SK-N-SH treated with all-trans-retinoic acid at 6 μM for 48 hours (cell line): ENCODE measurements at regions not wholly inside any gene's neighbourhood (a gene's known extent, or its start where the extent isn't known, plus 50 kb on each side); places are given as distances from the start of the nearest gene placed in this dataset.

Source experiments
- ARNTL ChIP-seq: fragments of 450-650 bp; formaldehyde crosslinking; IDR thresholded peaks from 2 replicates; pipeline ENCODE4 v1.5.0; 2020; ENCODE audit warnings: low read depth, mild to moderate bottlenecking, moderate library complexity, borderline replicate concordance
- CSDC2 ChIP-seq: fragments of 250-450 bp; sonication (Bioruptor Pico); IDR thresholded peaks from 2 replicates; pipeline ENCODE4 v1.5.0; 2020; ENCODE audit warnings: mild to moderate bottlenecking, moderate library complexity
- ESRRG ChIP-seq: fragments of 250-450 bp; sonication (Bioruptor Pico); IDR thresholded peaks from 2 replicates; pipeline ENCODE4 v1.6.1; 2021; ENCODE audit warnings: mild to moderate bottlenecking
- ISL1 ChIP-seq: fragments of 250-450 bp; sonication (Bioruptor Pico); IDR thresholded peaks from 2 replicates; pipeline ENCODE4 v2.1.2; 2022; ENCODE audit warnings: mild to moderate bottlenecking, moderate library complexity
- OSR1 ChIP-seq: fragments of 250-450 bp; sonication (Bioruptor Pico); IDR thresholded peaks from 2 replicates; pipeline ENCODE4 v1.8.0; 2022; ENCODE audit warnings: moderate library complexity, mild to moderate bottlenecking, inconsistent platforms
- PPARA ChIP-seq: fragments of 250-450 bp; sonication (Bioruptor Pico); IDR thresholded peaks from 2 replicates; pipeline ENCODE4 v1.5.0; 2020; ENCODE audit warnings: mild to moderate bottlenecking, borderline replicate concordance
- ZC3H10 ChIP-seq: fragments of 250-450 bp; sonication (Bioruptor Pico); IDR thresholded peaks from 2 replicates; pipeline ENCODE4 v1.5.1; 2021; ENCODE audit warnings: mild to moderate bottlenecking, moderate library complexity
- ZFP3 ChIP-seq: fragments of 250-450 bp; sonication (Bioruptor Pico); IDR thresholded peaks from 2 replicates; pipeline ENCODE4 v1.5.0; 2020; ENCODE audit warnings: mild to moderate bottlenecking, moderate library complexity
- ZNF8 ChIP-seq: fragments of 450-650 bp; formaldehyde crosslinking; IDR thresholded peaks from 2 replicates; pipeline ENCODE4 v1.5.0; 2020; ENCODE audit warnings: mild to moderate bottlenecking, moderate library complexity
- TF ChIP-seq, protein P1 (sequence below): fragments of 250-450 bp; sonication (Bioruptor Pico); IDR thresholded peaks from 2 replicates; pipeline ENCODE4 v1.5.1; 2020; ENCODE audit warnings: low read depth, mild to moderate bottlenecking, moderate library complexity
- TF ChIP-seq, protein P2 (sequence below): fragments of 250-450 bp; sonication (Bioruptor Pico); IDR thresholded peaks from 2 replicates; pipeline ENCODE4 v1.5.1; 2021; ENCODE audit warnings: mild to moderate bottlenecking, moderate library complexity
- TF ChIP-seq, protein P3 (sequence below): fragments of 250-450 bp; sonication (Bioruptor Pico); IDR thresholded peaks from 2 replicates; pipeline ENCODE4 v1.5.0; 2020; ENCODE audit warnings: mild to moderate bottlenecking, moderate library complexity
- TF ChIP-seq, protein P4 (sequence below): fragments of 250-450 bp; sonication (Bioruptor Pico); IDR thresholded peaks from 2 replicates; pipeline ENCODE4 v1.8.0; 2020; ENCODE audit warnings: mild to moderate bottlenecking, moderate library complexity, borderline replicate concordance

DNA sequence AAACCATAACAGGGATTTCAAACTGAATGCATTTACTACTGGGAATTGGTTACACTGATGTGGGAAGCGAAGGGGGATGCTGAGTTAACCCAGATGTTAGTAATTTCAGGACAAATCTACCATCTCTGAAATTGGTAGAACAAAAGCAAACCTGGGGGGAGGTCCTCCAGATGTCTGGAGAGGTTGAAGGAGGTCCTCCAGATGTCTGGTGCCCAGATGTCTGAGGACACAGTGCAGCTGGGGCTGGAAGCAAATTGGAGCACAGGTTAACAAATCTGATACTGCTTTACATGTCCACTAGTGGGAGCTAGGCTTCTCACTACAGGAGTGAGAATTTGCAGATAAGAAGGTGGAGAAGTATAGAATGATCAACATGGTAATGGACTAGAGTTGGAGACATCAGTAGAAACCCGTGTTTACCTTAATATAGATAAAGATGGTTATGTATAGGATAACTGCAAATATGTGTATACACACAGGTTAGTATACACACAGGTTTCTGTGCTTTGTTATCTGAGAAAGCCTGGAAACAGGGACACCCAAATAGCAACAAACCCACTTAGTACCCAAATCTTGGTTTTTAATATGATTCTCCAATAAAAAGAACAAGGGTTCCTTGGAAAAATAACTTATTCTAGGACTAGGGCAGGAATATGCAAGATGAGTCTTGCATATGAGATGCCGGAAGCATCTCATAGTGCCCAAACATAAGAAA, 162.5 kb downstream of the C12orf50 start:
- no peak for TF ChIP-seq CSDC2
- no peak for TF ChIP-seq ARNTL (CRISPR knock-in tag)
- TF ChIP-seq PPARA (CRISPR knock-in tag) = no peak
- TF ChIP-seq, protein P1, sequence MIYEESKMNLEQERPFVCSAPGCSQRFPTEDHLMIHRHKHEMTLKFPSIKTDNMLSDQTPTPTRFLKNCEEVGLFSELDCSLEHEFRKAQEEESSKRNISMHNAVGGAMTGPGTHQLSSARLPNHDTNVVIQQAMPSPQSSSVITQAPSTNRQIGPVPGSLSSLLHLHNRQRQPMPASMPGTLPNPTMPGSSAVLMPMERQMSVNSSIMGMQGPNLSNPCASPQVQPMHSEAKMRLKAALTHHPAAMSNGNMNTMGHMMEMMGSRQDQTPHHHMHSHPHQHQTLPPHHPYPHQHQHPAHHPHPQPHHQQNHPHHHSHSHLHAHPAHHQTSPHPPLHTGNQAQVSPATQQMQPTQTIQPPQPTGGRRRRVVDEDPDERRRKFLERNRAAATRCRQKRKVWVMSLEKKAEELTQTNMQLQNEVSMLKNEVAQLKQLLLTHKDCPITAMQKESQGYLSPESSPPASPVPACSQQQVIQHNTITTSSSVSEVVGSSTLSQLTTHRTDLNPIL (CRISPR knock-in tag) = no peak
- no peak for TF ChIP-seq ISL1
- TF ChIP-seq, protein P2, sequence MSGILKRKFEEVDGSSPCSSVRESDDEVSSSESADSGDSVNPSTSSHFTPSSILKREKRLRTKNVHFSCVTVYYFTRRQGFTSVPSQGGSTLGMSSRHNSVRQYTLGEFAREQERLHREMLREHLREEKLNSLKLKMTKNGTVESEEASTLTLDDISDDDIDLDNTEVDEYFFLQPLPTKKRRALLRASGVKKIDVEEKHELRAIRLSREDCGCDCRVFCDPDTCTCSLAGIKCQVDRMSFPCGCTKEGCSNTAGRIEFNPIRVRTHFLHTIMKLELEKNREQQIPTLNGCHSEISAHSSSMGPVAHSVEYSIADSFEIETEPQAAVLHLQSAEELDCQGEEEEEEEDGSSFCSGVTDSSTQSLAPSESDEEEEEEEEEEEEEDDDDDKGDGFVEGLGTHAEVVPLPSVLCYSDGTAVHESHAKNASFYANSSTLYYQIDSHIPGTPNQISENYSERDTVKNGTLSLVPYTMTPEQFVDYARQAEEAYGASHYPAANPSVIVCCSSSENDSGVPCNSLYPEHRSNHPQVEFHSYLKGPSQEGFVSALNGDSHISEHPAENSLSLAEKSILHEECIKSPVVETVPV (CRISPR knock-in tag) = no peak
- TF ChIP-seq, protein P3, sequence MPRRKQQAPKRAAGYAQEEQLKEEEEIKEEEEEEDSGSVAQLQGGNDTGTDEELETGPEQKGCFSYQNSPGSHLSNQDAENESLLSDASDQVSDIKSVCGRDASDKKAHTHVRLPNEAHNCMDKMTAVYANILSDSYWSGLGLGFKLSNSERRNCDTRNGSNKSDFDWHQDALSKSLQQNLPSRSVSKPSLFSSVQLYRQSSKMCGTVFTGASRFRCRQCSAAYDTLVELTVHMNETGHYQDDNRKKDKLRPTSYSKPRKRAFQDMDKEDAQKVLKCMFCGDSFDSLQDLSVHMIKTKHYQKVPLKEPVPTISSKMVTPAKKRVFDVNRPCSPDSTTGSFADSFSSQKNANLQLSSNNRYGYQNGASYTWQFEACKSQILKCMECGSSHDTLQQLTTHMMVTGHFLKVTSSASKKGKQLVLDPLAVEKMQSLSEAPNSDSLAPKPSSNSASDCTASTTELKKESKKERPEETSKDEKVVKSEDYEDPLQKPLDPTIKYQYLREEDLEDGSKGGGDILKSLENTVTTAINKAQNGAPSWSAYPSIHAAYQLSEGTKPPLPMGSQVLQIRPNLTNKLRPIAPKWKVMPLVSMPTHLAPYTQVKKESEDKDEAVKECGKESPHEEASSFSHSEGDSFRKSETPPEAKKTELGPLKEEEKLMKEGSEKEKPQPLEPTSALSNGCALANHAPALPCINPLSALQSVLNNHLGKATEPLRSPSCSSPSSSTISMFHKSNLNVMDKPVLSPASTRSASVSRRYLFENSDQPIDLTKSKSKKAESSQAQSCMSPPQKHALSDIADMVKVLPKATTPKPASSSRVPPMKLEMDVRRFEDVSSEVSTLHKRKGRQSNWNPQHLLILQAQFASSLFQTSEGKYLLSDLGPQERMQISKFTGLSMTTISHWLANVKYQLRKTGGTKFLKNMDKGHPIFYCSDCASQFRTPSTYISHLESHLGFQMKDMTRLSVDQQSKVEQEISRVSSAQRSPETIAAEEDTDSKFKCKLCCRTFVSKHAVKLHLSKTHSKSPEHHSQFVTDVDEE (CRISPR knock-in tag) = no peak
- TF ChIP-seq, protein P4, sequence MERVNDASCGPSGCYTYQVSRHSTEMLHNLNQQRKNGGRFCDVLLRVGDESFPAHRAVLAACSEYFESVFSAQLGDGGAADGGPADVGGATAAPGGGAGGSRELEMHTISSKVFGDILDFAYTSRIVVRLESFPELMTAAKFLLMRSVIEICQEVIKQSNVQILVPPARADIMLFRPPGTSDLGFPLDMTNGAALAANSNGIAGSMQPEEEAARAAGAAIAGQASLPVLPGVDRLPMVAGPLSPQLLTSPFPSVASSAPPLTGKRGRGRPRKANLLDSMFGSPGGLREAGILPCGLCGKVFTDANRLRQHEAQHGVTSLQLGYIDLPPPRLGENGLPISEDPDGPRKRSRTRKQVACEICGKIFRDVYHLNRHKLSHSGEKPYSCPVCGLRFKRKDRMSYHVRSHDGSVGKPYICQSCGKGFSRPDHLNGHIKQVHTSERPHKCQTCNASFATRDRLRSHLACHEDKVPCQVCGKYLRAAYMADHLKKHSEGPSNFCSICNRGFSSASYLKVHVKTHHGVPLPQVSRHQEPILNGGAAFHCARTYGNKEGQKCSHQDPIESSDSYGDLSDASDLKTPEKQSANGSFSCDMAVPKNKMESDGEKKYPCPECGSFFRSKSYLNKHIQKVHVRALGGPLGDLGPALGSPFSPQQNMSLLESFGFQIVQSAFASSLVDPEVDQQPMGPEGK (CRISPR knock-in tag) = no peak
- no peak for TF ChIP-seq OSR1 (CRISPR knock-in tag)
- TF ChIP-seq ESRRG (CRISPR knock-in tag) = no peak
- TF ChIP-seq ZFP3 = no peak
- no peak for TF ChIP-seq ZC3H10 (CRISPR knock-in tag)
- TF ChIP-seq ZNF8 (CRISPR knock-in tag) = no peak
